ENCODE measurements at regions not wholly inside any gene's neighbourhood (a gene's known extent, or its start where the extent isn't known, plus 50 kb on each side); places are given as distances from the start of the nearest gene placed in this dataset.
"Not testable (repeated sequence)": the region's sequence is repeated elsewhere in the genome, so short reads cannot be mapped to it uniquely, and the experiment has no call there.

GRCh38 chr15:93348711-93349545 lies 259.9 kb upstream of the RGMA start:
- no peaks in the 10 kb centered on the region for H3K36me3 ChIP-seq
- no peak for DNase-seq
- intact Hi-C loops (cut with DNase I; ENCODE audit: low total_unique reads) = no loop called here
- no peak overlapping the region for H3K27ac ChIP-seq
- H3K9me3 ChIP-seq = no peaks in the 10 kb centered on the region
- TF ChIP-seq POLR2A (IDR thresholded peaks at IDR 0.05) (no peak), CTCF (IDR thresholded peaks at IDR 0.05) (no peak)
- no peaks in the 10 kb centered on the region for H3K4me1 ChIP-seq
- no peaks in the 10 kb centered on the region for H3K27me3 ChIP-seq
- H3K4me3 ChIP-seq = no peak overlapping the region

- no peak for DNase-seq
- Histone ChIP-seq H3K36me3 (no peaks in the 10 kb centered on the region), H3K9me3 (no peaks in the 10 kb centered on the region), H3K27ac (no peak overlapping the region), H3K4me3 (no peak overlapping the region), H3K4me1 (no peaks in the 10 kb centered on the region), H3K27me3 (no peaks in the 10 kb centered on the region)
- intact Hi-C loops (cut with DNase I; ENCODE audit: low total_unique reads) = no loop called here
- TF ChIP-seq CTCF (IDR thresholded peaks at IDR 0.05) = no peak
- no peak for TF ChIP-seq POLR2A (IDR thresholded peaks at IDR 0.05)
These were observed 259.0 kb upstream of the RGMA start for GRCh38 chr15:93347986-93348385.

GRCh38 chr15:93345981-93346380 lies 257.0 kb upstream of the RGMA start:
- H3K36me3 ChIP-seq = no peaks in the 10 kb centered on the region
- no peak for DNase-seq

GRCh38 chr15:93343402-93343801 lies 254.4 kb upstream of the RGMA start:
- H3K27me3 ChIP-seq; DNase-seq; intact Hi-C loops (cut with DNase I; ENCODE audit: low total_unique reads); H3K36me3 ChIP-seq; H3K27ac ChIP-seq; H3K9me3 ChIP-seq; H3K4me3 ChIP-seq; H3K4me1 ChIP-seq: not testable (repeated sequence)

More at GRCh38 chr15:93345981-93346380, 257.0 kb upstream of the RGMA start:
- intact Hi-C loops (cut with DNase I; ENCODE audit: low total_unique reads) = no loop called here
- Histone ChIP-seq H3K4me3 (no peak overlapping the region), H3K27me3 (no peaks in the 10 kb centered on the region), H3K4me1 (no peaks in the 10 kb centered on the region), H3K9me3 (no peaks in the 10 kb centered on the region), H3K27ac (no peak overlapping the region)
- TF ChIP-seq POLR2A (IDR thresholded peaks at IDR 0.05) = no peak
- no peak for TF ChIP-seq CTCF (IDR thresholded peaks at IDR 0.05)

- Histone ChIP-seq H3K36me3 (no peaks in the 10 kb centered on the region), H3K9me3 (no peaks in the 10 kb centered on the region), H3K27ac (no peak overlapping the region), H3K27me3 (no peaks in the 10 kb centered on the region), H3K4me1 (no peaks in the 10 kb centered on the region), H3K4me3 (no peak overlapping the region)
- no peak for DNase-seq
- TF ChIP-seq POLR2A (IDR thresholded peaks at IDR 0.05) = no peak
- TF ChIP-seq CTCF (IDR thresholded peaks at IDR 0.05) = no peak
- intact Hi-C loops (cut with DNase I; ENCODE audit: low total_unique reads) = no loop called here
These were observed 252.2 kb upstream of the RGMA start for GRCh38 chr15:93341164-93341563.

Measured in uterus (tissue), 3 donors.